ENCODE measurements at regions not wholly inside any gene's neighbourhood (a gene's known extent, or its start where the extent isn't known, plus 50 kb on each side); places are given as distances from the start of the nearest gene placed in this dataset.

- TF ChIP-seq, protein P1, sequence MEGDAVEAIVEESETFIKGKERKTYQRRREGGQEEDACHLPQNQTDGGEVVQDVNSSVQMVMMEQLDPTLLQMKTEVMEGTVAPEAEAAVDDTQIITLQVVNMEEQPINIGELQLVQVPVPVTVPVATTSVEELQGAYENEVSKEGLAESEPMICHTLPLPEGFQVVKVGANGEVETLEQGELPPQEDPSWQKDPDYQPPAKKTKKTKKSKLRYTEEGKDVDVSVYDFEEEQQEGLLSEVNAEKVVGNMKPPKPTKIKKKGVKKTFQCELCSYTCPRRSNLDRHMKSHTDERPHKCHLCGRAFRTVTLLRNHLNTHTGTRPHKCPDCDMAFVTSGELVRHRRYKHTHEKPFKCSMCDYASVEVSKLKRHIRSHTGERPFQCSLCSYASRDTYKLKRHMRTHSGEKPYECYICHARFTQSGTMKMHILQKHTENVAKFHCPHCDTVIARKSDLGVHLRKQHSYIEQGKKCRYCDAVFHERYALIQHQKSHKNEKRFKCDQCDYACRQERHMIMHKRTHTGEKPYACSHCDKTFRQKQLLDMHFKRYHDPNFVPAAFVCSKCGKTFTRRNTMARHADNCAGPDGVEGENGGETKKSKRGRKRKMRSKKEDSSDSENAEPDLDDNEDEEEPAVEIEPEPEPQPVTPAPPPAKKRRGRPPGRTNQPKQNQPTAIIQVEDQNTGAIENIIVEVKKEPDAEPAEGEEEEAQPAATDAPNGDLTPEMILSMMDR (IDR thresholded peaks at IDR 0.05; ENCODE audit: low read depth, low read length) = no peak
Observed at GRCh38 chr6:157758516-157759023, 64.5 kb upstream of the SNX9 start.

GRCh38 chr6:157759028-157759427 is 64.0 kb upstream of the SNX9 start:
- TF ChIP-seq, protein P1 (IDR thresholded peaks at IDR 0.05; ENCODE audit: low read depth, low read length) = no peak

More at GRCh38 chr6:157758516-157759023, 64.5 kb upstream of the SNX9 start:
- no peak overlapping the region for H3K4me3 ChIP-seq (ENCODE audit: low read depth, low read length)

DNA sequence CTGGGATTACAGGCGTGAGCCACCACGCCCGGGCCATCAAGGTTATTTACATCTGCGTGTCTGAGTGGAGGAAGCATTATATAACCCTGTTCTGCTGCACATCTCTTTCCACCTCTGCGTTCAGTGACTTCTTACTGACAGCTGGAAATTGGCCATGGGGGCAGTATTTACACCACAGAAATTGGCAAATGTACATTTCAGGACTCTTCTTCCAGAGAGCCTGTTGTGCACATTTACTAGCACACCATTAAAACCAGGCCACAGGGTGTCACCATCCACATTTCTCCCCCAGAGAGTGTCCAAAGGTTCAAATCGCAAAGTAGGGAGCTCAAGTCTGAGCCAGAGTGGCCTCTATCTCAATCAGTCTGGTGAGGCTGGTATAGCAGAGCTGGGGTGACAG is 62.9 kb upstream of the SNX9 start:
- TF ChIP-seq, protein P1 (IDR thresholded peaks at IDR 0.05; ENCODE audit: low read depth, low read length) = no peak
- H3K4me3 ChIP-seq (ENCODE audit: low read depth, low read length) = no peak overlapping the region

More at GRCh38 chr6:157759028-157759427, 64.0 kb upstream of the SNX9 start:
- H3K4me3 ChIP-seq (ENCODE audit: low read depth, low read length) = no peak overlapping the region

DNA sequence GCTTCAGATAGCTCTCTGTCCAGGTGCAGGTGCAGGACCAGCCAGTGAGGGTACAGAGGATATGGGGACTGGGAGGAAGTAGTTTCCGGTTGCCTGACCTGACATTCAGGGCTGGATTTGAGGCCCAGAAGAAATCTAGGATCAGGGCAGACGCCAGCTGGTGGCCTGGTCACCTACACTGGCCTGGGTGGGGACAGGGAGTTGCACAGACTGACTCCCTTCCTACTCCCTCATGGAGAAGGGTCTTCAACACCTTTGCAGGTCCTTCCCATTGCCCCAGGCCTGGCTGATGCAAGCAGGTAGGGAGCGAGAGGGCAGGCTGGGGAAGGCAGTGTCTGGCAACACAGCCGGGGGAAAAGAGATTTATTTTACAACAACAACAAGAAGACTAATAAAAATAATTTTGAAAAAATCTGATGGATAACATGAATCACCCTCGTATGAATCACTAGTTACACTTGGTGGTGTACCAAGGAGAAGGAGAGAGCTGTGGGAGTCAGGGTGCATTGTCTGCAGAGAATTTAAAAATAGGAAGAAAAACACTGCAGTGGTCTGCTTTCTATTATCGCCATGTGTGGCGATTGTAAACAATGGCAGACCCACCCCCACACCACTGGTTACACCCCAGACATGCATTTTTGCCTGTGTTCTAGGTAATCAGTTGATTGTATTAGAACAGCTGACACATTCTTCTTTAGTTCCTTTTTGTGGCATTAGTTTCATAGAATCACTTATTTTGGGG is 62.3 kb upstream of the SNX9 start:
- TF ChIP-seq, protein P1 (IDR thresholded peaks at IDR 0.05; ENCODE audit: low read depth, low read length) = no peak
- H3K4me3 ChIP-seq (ENCODE audit: low read depth, low read length) = no peak overlapping the region; the same call in 1 of the 2 replicates

DNA sequence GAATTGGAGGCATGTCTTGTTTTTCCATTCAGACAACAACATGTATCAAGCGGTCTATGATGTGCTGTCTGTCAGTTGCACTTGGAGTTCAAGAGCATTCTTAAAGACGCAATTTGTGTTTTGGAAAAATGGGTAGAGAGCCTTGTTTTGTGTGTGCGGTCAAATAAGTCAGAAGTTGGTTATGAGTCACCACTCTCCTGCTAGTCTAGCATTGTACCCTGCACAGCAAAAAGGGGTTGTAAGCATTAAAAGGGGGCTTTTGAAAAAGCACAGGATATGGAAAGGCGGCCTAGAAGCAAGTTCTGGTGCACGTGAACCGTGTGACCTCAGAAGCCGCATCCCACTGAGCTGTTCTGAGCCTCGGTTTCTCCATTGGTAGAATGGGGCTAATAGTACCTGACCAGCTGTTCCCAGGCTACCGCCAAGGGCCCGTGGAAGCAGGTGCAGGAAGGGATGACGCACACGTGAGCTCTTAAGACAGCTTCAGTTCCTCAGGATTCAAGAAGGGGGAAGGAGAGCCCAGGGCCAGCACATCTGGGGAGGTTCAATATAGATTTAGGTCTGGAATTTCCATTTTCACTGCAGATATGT is 61.6 kb upstream of the SNX9 start:
- H3K4me3 ChIP-seq (ENCODE audit: low read depth, low read length) = no peak overlapping the region; the same call in 1 of the 2 replicates
- TF ChIP-seq, protein P1 (IDR thresholded peaks at IDR 0.05; ENCODE audit: low read depth, low read length) = no peak

- TF ChIP-seq, protein P1 (IDR thresholded peaks at IDR 0.05; ENCODE audit: low read depth, low read length) = no peak
- no peak overlapping the region for H3K4me3 ChIP-seq (ENCODE audit: low read depth, low read length)
Observed at GRCh38 chr6:157761926-157762325, 61.1 kb upstream of the SNX9 start.

- TF ChIP-seq, protein P1 (IDR thresholded peaks at IDR 0.05; ENCODE audit: low read depth, low read length) = no peak
- H3K4me3 ChIP-seq (ENCODE audit: low read depth, low read length) = no peak overlapping the region
Observed at GRCh38 chr6:157762636-157763035, 60.4 kb upstream of the SNX9 start.

Measured in WI38 (cell line).